Coronary artery (tissue), 2 donors: ENCODE measurements at regions not wholly inside any gene's neighbourhood (a gene's known extent, or its start where the extent isn't known, plus 50 kb on each side); places are given as distances from the start of the nearest gene placed in this dataset.

Experiments used
- DNase-seq: peaks from one replicate; pipeline ENCODE4 v3.0.0-alpha.2; 2017; ENCODE audit warnings: low spot score
- H3K27ac ChIP-seq, 2 donors: fragments of 200-600 bp; sonication (generic); one replicate each; pipeline ENCODE4 v1.5.1; 2016 to 2019
- H3K4me3 ChIP-seq: fragments of 200-600 bp; sonication (generic); 2 replicates; pipeline ENCODE4 v1.5.1; 2016; ENCODE audit warnings: mild to moderate bottlenecking, moderate library complexity
- TF ChIP-seq, protein P1 (sequence below): fragments of 200-600 bp; sonication (generic); IDR thresholded peaks from one replicate; pipeline ENCODE4 v1.5.1; 2019; ENCODE audit warnings: antibody characterized with exemption

GRCh38 chr22:27485842-27486241 lies 315.7 kb downstream of the MN1 start:
- Histone ChIP-seq H3K27ac (no peak overlapping the region), H3K4me3 (no peak overlapping the region)
- TF ChIP-seq, protein P1, sequence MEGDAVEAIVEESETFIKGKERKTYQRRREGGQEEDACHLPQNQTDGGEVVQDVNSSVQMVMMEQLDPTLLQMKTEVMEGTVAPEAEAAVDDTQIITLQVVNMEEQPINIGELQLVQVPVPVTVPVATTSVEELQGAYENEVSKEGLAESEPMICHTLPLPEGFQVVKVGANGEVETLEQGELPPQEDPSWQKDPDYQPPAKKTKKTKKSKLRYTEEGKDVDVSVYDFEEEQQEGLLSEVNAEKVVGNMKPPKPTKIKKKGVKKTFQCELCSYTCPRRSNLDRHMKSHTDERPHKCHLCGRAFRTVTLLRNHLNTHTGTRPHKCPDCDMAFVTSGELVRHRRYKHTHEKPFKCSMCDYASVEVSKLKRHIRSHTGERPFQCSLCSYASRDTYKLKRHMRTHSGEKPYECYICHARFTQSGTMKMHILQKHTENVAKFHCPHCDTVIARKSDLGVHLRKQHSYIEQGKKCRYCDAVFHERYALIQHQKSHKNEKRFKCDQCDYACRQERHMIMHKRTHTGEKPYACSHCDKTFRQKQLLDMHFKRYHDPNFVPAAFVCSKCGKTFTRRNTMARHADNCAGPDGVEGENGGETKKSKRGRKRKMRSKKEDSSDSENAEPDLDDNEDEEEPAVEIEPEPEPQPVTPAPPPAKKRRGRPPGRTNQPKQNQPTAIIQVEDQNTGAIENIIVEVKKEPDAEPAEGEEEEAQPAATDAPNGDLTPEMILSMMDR: no peak
- DNase-seq: no peak

GRCh38 chr22:27487600-27488452 lies 313.7 kb downstream of the MN1 start:
- Histone ChIP-seq H3K27ac (peak overlapping the region in 1 of 2 donors; percentile 67), H3K4me3 (no peak overlapping the region)
- no peak for DNase-seq
- TF ChIP-seq, protein P1: no peak

DNA sequence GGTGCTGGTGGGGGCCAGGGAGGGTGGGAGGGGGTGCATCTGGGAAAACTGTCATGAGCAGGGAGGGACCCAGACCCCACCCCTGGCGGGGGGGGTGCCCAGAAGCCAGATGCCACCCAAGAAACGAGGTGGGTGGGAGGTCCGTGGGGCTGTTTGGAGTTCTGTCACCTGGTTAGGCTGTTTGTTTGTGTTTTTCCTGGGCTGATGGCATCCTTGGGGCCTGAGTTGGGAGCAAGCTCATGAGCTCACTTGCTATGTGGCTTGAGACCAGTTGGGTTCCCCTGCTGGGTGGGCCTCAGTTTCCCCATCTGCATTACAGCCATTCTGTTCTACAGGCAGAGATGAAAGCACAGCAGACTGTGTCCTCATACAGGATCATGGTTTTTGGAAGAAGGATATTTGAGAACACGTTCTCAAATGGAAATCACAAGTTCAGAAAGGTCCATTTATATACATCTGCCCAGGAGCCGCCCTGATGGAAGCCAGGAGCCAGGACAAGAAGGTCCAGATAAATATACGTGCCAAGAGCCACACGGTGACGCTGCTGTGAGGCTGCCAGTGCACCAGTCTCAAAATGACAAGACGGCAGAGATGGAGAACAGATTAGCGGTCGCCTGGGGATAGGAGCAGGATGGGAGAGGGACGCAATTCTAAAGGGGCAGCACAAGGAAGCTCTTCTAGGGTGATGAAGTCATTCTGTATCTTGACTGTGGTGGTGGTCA lies 312.9 kb downstream of the MN1 start:
- peak overlapping the region in 1 of 2 donors; percentile 67 for H3K27ac ChIP-seq
- no peak for DNase-seq
- TF ChIP-seq, protein P1: no peak
- no peak overlapping the region for H3K4me3 ChIP-seq

- no peak for DNase-seq
- Histone ChIP-seq H3K4me3 (no peak overlapping the region), H3K27ac (peak overlapping the region in 1 of 2 donors; percentile 67)
- TF ChIP-seq, protein P1: no peak
Observed at GRCh38 chr22:27489178-27489675, 312.3 kb downstream of the MN1 start.

GRCh38 chr22:27490080-27490479 lies 311.5 kb downstream of the MN1 start:
- no peak for DNase-seq
- TF ChIP-seq, protein P1: no peak
- Histone ChIP-seq H3K4me3 (no peak overlapping the region), H3K27ac (no peak overlapping the region)

- H3K4me3 ChIP-seq: no peak overlapping the region
- TF ChIP-seq, protein P1: no peak
- no peak overlapping the region for H3K27ac ChIP-seq
- no peak for DNase-seq
Observed at GRCh38 chr22:27491888-27492287, 309.7 kb downstream of the MN1 start.
